ENCODE measurements at regions not wholly inside any gene's neighbourhood (a gene's known extent, or its start where the extent isn't known, plus 50 kb on each side); places are given as distances from the start of the nearest gene placed in this dataset.
"Not testable (repeated sequence)": the region's sequence is repeated elsewhere in the genome, so short reads cannot be mapped to it uniquely, and the experiment has no call there.

GRCh38 chr5:39700523-39700922 lies 275.7 kb upstream of the DAB2 start:
- peak; percentile 88 for DNase-seq (ENCODE audit: low spot score)

GRCh38 chr5:39698838-39699560 lies 274.2 kb upstream of the DAB2 start:
- DNase-seq (ENCODE audit: low spot score): peak; percentile 77

DNA sequence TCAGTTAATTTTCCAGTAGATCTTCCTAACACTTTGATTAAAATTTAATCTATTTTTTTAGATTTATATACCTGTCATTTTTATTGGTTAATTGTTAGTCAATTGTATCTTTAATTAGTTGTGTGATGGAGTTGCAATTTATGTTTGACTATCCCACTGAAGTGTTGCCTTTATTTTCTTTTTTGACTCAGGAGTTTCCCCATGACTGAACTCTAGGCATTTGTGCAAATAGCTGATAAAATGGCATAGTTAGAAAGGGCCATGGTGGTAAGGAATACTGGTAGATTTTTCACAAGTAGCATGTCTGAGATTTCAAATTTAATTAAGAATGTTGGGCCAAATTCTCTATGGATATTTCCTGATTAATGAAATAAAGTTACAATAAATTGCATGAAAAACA lies 273.1 kb upstream of the DAB2 start:
- DNase-seq (ENCODE audit: low spot score): no peak

- DNase-seq (ENCODE audit: low spot score): no peak
Measured at GRCh38 chr5:39696672-39697398, 272.1 kb upstream of the DAB2 start.

DNA sequence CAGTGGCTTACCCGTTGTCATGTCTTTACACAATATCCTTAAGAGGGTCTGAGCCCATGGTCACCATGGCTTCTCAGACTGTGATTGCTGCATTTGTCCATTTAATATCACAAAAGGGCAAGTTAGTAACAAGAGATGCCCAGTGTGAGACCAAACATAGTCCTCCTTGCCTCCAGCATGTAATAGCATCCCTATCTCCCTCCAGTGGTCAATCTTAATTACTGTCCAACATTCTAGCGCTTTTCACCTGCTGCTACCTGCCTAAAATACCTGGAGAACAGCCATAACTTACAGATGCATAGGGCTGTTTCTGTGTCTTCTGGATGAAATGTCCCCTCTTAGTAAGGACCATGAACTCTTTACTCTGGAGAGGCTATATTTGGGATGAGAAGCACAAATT lies 267.2 kb upstream of the DAB2 start:
- DNase-seq (ENCODE audit: low spot score): no peak

GRCh38 chr5:39691136-39691535 lies 266.4 kb upstream of the DAB2 start:
- no peak for DNase-seq (ENCODE audit: low spot score)

DNA sequence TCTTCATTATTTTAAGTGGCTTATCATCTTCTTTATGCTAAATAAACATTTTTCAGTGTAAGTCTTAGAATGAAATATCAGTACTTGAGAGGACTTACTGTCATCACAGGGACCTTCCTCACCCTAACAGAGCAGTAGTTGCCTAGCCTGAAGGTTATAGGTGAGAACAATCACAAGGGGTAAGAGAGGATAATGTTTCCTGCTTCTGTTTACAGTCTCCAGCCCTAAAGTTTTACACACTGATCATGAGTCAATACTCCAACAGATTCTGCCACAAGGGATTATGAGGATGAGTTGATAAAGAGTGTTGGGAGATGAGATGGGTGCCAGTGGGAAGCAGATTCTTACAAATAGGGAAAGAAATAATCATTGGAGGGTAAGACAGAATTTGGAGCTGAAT lies 265.1 kb upstream of the DAB2 start:
- DNase-seq (ENCODE audit: low spot score): no peak

DNA sequence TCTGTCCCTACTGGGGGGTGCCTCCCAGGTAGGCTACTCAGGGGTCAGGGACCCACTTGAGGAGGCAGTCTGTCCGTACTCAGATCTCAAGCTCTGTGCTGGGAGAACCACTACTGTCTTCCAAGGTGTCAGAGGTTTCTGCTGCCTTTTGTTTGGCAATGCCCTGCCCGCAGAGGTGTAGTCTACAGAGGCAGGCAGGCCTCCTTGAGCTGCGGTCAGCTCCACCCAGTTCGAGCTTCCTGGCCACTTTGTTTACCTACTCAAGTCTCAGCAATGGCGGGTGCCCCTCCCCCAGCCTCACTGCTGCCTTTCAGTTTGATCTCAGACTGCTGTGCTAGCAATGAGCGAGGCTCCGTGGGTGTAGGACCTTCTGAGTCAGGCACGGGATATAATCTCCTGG lies 263.1 kb upstream of the DAB2 start:
- not testable (repeated sequence) for DNase-seq (ENCODE audit: low spot score)

DNA sequence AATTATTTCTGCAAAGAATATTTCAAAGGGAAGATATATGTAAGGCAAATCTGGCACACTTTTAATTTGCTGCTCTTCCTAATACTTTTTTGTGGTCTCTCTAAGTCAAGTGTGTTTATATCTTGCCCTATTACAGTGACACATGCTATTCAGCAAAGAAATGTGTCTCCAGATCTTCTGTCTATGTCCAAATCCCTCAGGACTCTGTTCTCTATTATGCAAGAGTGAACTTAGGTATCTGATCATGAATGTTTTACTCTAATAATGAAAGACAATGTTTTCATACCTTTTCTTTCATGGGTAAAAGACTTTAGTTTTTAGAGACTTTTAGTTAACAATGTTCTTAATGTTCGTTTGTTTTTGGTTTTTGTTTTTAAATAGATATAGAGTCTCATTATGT lies 255.4 kb upstream of the DAB2 start:
- DNase-seq (ENCODE audit: low spot score): no peak

GRCh38 chr5:39678534-39678933 lies 253.8 kb upstream of the DAB2 start:
- peak; percentile 60 for DNase-seq (ENCODE audit: low spot score)

- no peak for DNase-seq (ENCODE audit: low spot score)
Measured at GRCh38 chr5:39675676-39676075, 250.9 kb upstream of the DAB2 start.

- no peak for DNase-seq (ENCODE audit: low spot score)
Measured at GRCh38 chr5:39674209-39675082, 249.7 kb upstream of the DAB2 start.

DNA sequence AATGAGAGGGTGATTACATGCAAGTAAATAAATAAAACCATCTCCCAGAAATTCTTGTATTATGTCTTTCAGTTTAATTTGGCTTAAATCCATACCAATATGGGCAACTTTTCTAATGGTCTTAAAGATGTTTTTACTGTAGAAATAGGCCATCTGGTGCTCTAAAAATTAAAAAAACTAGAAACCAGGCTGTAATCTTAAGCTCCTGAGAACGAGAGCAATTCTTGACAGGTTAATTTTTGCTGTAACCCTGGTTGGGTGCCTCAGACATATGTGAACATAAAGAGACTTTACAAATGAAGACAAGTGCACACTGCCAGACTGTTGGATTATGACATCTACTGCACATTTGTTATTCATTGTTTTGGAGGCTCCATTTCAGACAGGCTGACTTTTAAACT lies 246.8 kb upstream of the DAB2 start:
- peak; percentile 49 for DNase-seq (ENCODE audit: low spot score)

DNA sequence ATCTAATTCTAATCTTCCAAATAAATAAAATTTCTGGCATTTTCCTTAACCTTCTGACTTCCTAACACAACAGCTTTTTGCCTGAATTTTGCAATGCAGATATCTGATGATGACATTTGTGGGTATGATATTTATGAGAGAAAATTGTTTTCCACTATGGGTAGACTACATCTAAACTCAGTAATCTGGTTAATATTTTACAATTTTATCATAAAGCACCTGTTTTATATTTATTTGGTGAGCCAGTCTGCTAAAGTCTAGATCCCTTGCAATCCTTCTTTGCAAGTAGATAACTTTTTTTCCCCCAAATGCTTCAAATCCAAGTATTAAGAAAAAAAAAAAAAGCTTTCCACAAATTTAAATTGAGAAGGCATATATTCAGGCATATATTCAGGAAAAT lies 246.2 kb upstream of the DAB2 start:
- peak; percentile 42 for DNase-seq (ENCODE audit: low spot score)

DNA sequence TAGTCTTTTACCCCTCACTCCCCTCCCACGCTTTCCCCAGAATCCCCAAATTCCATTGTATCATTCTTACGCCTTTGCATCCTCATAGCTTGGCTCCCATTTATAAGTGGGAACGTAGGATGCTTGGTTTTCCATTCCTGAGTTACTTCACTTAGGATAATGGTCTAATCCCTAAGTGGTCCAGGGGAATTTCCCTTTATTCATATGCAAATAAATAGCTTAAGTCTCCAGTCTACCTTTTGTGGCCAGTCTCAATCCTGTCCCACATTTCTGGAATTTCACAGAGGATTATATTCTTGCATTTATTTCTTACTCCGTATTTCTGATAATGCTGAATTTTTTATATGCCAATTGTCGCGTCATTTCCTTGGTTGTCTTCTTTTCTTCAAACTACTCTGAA lies 245.6 kb upstream of the DAB2 start:
- DNase-seq (ENCODE audit: low spot score): no peak

DNA sequence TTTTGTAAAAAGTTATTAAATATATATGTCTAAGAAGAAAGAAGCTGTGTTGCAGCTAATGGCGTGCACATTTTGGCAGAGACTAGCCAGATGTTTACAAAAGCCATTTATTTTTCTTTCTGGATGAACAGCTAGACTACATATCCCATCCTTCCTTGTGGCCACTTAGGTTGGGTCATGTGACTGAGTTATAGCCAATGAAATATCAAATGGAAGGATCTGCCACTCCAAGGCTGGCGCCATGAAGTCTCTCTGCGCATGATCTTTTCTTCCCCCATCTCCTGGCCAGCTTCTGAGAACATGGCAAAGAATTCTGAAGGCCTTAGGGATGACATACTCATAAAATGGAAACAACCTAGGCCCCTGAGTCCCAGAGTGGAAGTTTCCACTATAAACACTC lies 244.2 kb upstream of the DAB2 start:
- no peak for DNase-seq (ENCODE audit: low spot score)

DNA sequence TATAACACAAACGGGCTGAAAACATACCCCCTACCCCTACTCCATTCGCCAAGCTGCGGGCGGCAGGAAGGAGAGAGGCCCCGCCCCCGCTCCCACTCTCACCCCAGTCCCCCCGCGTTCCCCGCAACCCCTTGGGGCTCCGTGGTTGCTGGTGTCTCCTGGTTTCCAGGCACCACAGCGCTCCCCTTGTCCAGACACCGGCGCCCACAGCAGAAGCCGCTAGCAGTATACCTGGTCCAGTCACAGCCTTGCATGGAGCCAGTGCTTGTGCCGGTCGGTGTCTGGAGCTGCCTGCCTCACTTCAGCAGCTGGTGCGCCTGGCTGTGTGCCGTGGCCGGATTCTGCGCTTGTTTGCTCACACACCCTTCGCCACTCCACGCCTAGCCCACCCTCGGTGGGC lies 240.5 kb upstream of the DAB2 start:
- DNase-seq (ENCODE audit: low spot score): no peak

- DNase-seq (ENCODE audit: low spot score): no peak
Measured at GRCh38 chr5:39662945-39663344, 238.2 kb upstream of the DAB2 start.

DNA sequence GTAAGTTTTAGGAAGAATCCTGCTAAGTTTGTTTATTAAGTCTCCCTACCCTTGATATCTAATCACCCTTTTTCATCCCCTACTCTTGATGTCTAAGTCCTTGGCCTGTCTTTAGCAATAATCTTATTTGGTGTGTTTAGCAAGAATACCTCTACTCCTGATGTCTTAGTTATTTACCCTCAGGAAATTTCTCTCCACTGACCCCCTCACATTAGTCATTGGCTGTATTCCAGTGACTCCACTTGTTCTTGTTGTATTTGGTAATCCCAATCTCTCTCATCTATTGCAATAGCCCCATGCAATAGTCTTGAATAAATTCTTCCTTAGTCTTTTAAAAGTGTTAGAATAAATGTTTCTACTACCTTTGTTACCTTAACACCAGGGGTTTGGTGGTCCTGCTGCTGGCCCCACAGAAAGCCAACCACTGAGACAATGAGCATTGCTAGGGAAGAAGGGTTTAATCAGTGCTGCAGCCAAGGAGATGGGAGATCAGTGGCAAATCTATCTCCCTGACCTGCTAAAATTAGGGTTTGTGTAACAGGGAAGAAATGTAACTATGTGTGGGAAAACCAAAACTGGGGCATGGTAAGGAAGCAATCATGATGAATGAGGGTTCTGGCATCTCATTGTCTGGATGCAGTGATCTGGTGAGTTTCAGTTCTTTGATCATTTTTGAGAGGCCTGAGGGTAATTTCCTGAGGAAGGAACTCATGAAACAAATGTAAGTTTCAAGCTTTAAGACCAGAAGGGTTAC lies 236.4 kb upstream of the DAB2 start:
- no peak for DNase-seq (ENCODE audit: low spot score)

- DNase-seq (ENCODE audit: low spot score): no peak
Measured at GRCh38 chr5:39660020-39660419, 235.2 kb upstream of the DAB2 start.

- no peak for DNase-seq (ENCODE audit: low spot score)
Measured at GRCh38 chr5:39658866-39659265, 234.1 kb upstream of the DAB2 start.

- no peak for DNase-seq (ENCODE audit: low spot score)
Measured at GRCh38 chr5:39657943-39658342, 233.2 kb upstream of the DAB2 start.

Measured in umbilical cord (tissue), 1 donor.